Smooth muscle cell (in vitro differentiated cells): ENCODE measurements at regions not wholly inside any gene's neighbourhood (a gene's known extent, or its start where the extent isn't known, plus 50 kb on each side); places are given as distances from the start of the nearest gene placed in this dataset.
A peak's percentile ranks its signal among the peaks of the same experiment; 100 is the strongest.

Experiments used
- DNase-seq: peaks from one replicate; lab custom pipeline; 2025; ENCODE audit not compliant: unreplicated experiment; lab: John Stamatoyannopoulos, UW
- H2AFZ ChIP-seq: fragments of 200-600 bp; sonication (generic); 2 replicates; pipeline ENCODE4 v1.6.0; 2016; ENCODE audit warnings: antibody characterized with exemption, low read depth, mild to moderate bottlenecking
- H3F3A ChIP-seq: fragments of 200-600 bp; sonication (generic); 2 replicates; pipeline ENCODE4 v1.6.0; 2017; ENCODE audit warnings: antibody characterized with exemption, low read depth
- H3K27ac ChIP-seq: fragments of 200-600 bp; sonication (generic); 2 replicates; pipeline ENCODE4 v1.5.1; 2016; ENCODE audit warnings: low read depth, mild to moderate bottlenecking
- H3K27me3 ChIP-seq: fragments of 200-600 bp; sonication (generic); 2 replicates; pipeline ENCODE4 v1.6.1; 2016; ENCODE audit warnings: low read depth, mild to moderate bottlenecking
- H3K36me3 ChIP-seq: fragments of 200-600 bp; sonication (generic); 2 replicates; pipeline ENCODE4 v1.5.1; 2016; ENCODE audit warnings: low read depth
- H3K4me1 ChIP-seq: fragments of 200-600 bp; sonication (generic); 2 replicates; pipeline ENCODE4 v1.5.1; 2016; ENCODE audit warnings: low read depth
- H3K4me2 ChIP-seq: fragments of 200-600 bp; sonication (generic); 2 replicates; pipeline ENCODE4 v1.6.0; 2016; ENCODE audit warnings: mild to moderate bottlenecking
- H3K4me3 ChIP-seq: fragments of 200-600 bp; sonication (generic); 2 replicates; pipeline ENCODE4 v1.5.1; 2016; ENCODE audit warnings: mild to moderate bottlenecking
- H3K79me2 ChIP-seq: fragments of 200-600 bp; sonication (generic); 2 replicates; pipeline ENCODE4 v1.6.0; 2016; ENCODE audit warnings: low read depth, mild to moderate bottlenecking
- H3K9ac ChIP-seq: fragments of 200-600 bp; sonication (generic); 2 replicates; pipeline ENCODE4 v1.6.0; 2016; ENCODE audit warnings: low read depth
- H3K9me3 ChIP-seq: fragments of 200-600 bp; sonication (generic); replicated peaks from 2 replicates; pipeline ENCODE4 v1.5.1; 2016; ENCODE audit warnings: low read depth
- H4K20me1 ChIP-seq: fragments of 200-600 bp; sonication (generic); 2 replicates; pipeline ENCODE4 v1.6.0; 2016; ENCODE audit warnings: low read depth
- WGBS: methylation state at CpG from one replicate; pipeline ENCODE4 v1.1.7; 2016; ENCODE audit warnings: low lambda C conversion rate; 5-methylcytosine and 5-hydroxymethylcytosine counted together
- TF ChIP-seq, protein P1 (sequence below): fragments of 200-600 bp; sonication (generic); IDR thresholded peaks from 2 replicates; pipeline ENCODE4 v1.5.1; 2017; ENCODE audit warnings: borderline replicate concordance, mild to moderate bottlenecking, antibody characterized with exemption; ENCODE audit not compliant: insufficient read depth, poor library complexity, severe bottlenecking

DNA sequence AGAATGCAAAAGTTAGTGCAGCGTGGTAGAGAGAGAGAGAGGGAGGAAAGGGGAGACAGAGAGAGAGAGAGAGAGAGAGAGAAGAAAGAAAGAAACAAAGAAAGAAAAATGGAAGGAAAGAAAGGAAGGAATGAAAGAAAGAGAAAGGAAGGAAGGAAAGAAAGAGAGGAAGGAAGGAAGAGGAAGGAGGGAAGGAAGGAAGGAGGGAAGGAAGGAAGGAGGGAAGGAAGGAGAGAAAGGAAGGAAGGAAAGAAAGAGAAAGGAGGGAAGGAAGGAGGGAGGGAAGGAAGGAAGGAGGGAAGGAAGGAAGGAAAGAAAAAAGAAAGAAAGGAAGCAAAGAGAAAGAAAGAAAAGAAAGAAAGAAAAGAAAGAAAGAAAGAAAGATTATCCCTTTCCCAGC lies 209.8 kb upstream of the MYO3A start:
- H3K27ac ChIP-seq = no peak overlapping the region
- no peak overlapping the region for H3K4me2 ChIP-seq
- H4K20me1 ChIP-seq = no peaks in the 10 kb centered on the region
- TF ChIP-seq, protein P1, sequence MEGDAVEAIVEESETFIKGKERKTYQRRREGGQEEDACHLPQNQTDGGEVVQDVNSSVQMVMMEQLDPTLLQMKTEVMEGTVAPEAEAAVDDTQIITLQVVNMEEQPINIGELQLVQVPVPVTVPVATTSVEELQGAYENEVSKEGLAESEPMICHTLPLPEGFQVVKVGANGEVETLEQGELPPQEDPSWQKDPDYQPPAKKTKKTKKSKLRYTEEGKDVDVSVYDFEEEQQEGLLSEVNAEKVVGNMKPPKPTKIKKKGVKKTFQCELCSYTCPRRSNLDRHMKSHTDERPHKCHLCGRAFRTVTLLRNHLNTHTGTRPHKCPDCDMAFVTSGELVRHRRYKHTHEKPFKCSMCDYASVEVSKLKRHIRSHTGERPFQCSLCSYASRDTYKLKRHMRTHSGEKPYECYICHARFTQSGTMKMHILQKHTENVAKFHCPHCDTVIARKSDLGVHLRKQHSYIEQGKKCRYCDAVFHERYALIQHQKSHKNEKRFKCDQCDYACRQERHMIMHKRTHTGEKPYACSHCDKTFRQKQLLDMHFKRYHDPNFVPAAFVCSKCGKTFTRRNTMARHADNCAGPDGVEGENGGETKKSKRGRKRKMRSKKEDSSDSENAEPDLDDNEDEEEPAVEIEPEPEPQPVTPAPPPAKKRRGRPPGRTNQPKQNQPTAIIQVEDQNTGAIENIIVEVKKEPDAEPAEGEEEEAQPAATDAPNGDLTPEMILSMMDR = no peak
- H3K4me3 ChIP-seq = no peak overlapping the region
- 87% methylated on average over 1 of the region's 1 CpG for WGBS
- no peak for DNase-seq
- no peaks in the 10 kb centered on the region for H3F3A ChIP-seq
- H3K9ac ChIP-seq = no peak overlapping the region
- no peaks in the 10 kb centered on the region for H3K9me3 ChIP-seq
- H3K27me3 ChIP-seq = no peaks in the 10 kb centered on the region
- H3K4me1 ChIP-seq = no peaks in the 10 kb centered on the region
- H3K36me3 ChIP-seq = no peaks in the 10 kb centered on the region
- H2AFZ ChIP-seq = no peak overlapping the region
- no peaks in the 10 kb centered on the region for H3K79me2 ChIP-seq

DNA sequence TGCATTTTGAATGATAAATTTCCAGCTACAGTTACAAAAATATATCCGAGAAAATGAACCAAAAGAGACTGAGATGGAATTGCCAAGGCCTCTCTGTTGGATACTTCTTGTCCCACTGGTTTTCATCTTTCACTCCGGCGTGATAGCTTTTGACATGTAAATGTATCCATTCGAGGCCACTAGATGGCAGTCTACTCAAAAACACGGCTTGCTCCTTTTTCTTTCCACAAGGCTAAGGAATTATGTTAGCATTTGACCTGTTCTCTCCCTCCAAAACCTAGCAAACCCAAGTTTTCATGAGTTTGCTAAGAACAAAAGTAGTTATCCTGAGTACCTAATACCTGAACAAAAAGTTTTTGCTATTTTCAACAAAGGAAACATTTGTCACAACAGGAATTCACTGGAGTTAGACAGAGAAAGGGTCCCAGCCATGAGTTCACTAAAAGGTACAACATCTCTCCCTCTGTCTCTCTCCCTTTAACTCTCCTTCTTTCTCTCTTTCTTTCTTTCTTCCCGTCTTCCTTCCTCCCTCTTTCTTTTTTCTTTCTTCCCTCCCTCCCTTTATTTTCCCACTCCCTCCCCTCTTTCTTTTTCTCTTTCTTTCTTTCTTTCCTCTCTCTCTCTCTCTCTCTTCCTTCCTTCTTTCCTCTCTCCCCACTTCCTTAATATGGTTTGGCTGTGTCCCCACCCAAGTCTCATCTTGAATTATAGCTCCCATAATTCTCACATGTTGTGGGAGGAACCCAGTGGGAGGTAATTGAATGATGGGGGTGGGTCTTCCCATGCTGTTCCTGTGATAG lies 207.9 kb upstream of the MYO3A start:
- H3F3A ChIP-seq = no peaks in the 10 kb centered on the region
- H2AFZ ChIP-seq = no peak overlapping the region
- H3K4me3 ChIP-seq = no peak overlapping the region
- WGBS = 12% methylated on average over 6 of the region's 6 CpGs
- TF ChIP-seq, protein P1 = peak; percentile 77
- H4K20me1 ChIP-seq = no peaks in the 10 kb centered on the region
- no peaks in the 10 kb centered on the region for H3K27me3 ChIP-seq
- no peaks in the 10 kb centered on the region for H3K36me3 ChIP-seq
- DNase-seq = no peak
- H3K79me2 ChIP-seq = no peaks in the 10 kb centered on the region
- H3K4me2 ChIP-seq = no peak overlapping the region
- H3K4me1 ChIP-seq = no peaks in the 10 kb centered on the region
- no peak overlapping the region for H3K9ac ChIP-seq
- no peak overlapping the region for H3K27ac ChIP-seq
- H3K9me3 ChIP-seq = no peaks in the 10 kb centered on the region

DNA sequence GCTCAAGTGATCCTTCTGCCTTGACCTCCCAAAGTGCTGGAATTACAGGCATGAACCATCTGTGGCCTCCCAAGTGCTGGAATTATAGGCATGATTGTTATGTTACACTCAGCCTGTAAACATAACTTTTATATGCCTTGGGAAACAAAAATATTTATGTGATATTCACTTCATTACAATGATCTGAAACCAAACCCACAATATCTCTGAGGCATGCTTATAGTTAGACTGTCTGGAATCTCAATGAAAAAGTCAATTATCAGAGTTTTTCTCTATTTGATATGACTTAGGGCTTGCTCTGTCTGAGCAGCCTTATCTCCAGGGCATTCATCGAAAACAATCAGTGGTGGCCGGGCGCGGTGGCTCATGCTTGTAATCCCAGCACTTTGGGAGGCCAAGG lies 195.3 kb upstream of the MYO3A start:
- H3K9ac ChIP-seq = no peak overlapping the region
- H3K27ac ChIP-seq = no peak overlapping the region
- H3K79me2 ChIP-seq = no peaks in the 10 kb centered on the region
- no peak overlapping the region for H3K4me2 ChIP-seq
- H4K20me1 ChIP-seq = no peaks in the 10 kb centered on the region
- WGBS = 71% methylated on average over 4 of the region's 4 CpGs
- H3K36me3 ChIP-seq = no peaks in the 10 kb centered on the region
- DNase-seq = no peak
- H3K4me3 ChIP-seq = no peak overlapping the region
- TF ChIP-seq, protein P1 = no peak
- no peaks in the 10 kb centered on the region for H3K4me1 ChIP-seq
- H3F3A ChIP-seq = no peaks in the 10 kb centered on the region
- no peak overlapping the region for H2AFZ ChIP-seq
- no peaks in the 10 kb centered on the region for H3K9me3 ChIP-seq
- no peaks in the 10 kb centered on the region for H3K27me3 ChIP-seq

DNA sequence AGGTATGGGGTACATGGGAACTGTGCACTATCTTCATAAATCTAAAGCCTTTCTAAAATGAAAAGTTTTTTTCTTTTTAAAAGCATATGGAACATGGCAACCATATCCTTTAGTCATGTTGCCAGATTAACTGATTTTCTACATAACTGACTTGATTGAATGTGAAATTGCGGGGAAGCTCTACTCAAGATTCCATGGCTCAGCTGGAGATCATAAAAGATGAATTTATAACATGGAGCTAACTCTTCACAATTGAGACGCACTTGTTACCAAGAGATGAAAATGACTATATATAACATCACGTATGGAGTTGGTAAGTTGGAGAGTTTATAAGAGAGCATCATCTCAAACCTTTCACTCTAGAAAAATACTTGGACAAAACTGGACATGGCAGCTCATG lies 190.2 kb upstream of the MYO3A start:
- Histone ChIP-seq H3F3A (no peaks in the 10 kb centered on the region), H3K79me2 (no peaks in the 10 kb centered on the region), H3K4me2 (no peak overlapping the region), H3K4me1 (peaks cover 10% of the 10 kb centered on the region), H3K27me3 (no peaks in the 10 kb centered on the region), H3K36me3 (no peaks in the 10 kb centered on the region), H3K9me3 (no peaks in the 10 kb centered on the region), H2AFZ (no peak overlapping the region), H4K20me1 (no peaks in the 10 kb centered on the region), H3K9ac (no peak overlapping the region), H3K4me3 (no peak overlapping the region), H3K27ac (no peak overlapping the region)
- 91% methylated on average over 3 of the region's 3 CpGs for WGBS
- DNase-seq = no peak
- TF ChIP-seq, protein P1 = no peak
